ENCODE measurements at regions not wholly inside any gene's neighbourhood (a gene's known extent, or its start where the extent isn't known, plus 50 kb on each side); places are given as distances from the start of the nearest gene placed in this dataset.

DNA sequence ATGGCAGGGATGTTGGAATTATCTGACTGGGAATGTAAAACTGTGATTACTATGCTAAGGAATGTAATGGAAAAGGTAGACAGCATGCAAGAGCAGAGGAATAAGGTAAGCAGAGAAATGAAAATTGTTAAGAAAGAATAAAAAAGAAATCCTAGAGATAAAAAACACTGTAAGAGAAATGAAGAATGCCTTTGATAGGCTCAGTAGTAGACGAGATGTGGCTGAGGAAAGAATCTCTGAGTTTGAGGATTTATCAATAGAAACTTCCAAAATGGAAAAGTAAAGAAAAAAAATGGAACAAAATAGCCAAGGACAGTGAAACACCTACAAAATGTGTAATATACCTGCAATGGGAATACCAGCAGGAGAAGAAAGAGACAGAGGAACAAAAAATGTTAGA lies 468.5 kb upstream of the PIK3R1 start:
- TF ChIP-seq CTCF (IDR thresholded peaks at IDR 0.05) (no peak), POLR2A (IDR thresholded peaks at IDR 0.05) (no peak)

All from Peyer's patch (tissue), 4 donors.